Activated gamma-delta T cell treated with anti-CD3 and anti-CD28 coated beads, Interleukin-2, amount 50 U/mL, for 16 hours (primary cell): ENCODE measurements at regions not wholly inside any gene's neighbourhood (a gene's known extent, or its start where the extent isn't known, plus 50 kb on each side); places are given as distances from the start of the nearest gene placed in this dataset.
A peak's percentile ranks its signal among the peaks of the same experiment; 100 is the strongest.
"Not testable (repeated sequence)": the region's sequence is repeated elsewhere in the genome, so short reads cannot be mapped to it uniquely, and the experiment has no call there.

Experiments used
- DNase-seq: peaks from one replicate; pipeline ENCODE4 v3.0.0-alpha.2; 2020; ENCODE audit warnings: low read depth

DNA sequence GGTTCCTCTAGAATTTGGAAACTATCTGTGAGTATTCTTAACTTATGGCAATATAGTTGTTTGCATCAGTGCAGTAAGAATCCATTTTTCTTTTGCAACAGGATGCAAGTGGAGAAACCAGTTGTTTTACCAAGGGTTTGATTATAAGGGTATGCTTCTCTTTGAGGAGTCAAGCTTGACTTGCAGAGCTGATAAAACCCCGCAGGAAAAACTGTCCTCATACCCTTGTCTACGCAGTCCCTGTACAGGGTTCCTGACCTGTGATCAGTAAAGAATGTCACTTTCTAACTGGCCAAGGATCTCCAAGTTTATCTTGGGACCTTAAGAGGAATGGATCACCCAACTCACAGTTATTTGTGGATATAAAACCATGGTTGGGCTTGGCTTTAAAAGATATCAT lies 161.1 kb upstream of the OLIG3 start:
- DNase-seq: no peak

DNA sequence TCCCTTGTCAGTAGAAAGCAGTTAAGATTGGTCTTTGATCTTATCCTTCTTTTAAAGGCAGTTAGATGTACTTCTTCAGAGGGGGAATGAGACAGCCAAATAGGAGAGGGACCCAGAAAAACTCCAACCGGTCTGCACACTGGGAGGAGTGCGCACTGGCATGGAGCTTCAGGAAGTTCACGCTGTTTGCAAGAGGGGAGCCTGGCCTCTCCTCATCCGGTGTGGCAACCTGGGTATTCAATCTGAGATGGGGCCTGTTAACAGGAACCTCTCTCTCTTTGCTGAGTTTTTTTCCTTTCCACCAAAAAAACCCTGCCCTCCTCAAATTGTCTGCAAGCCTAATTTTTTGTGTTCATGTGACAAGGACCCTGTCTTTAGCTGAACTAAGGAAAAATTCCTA lies 162.5 kb upstream of the OLIG3 start:
- no peak for DNase-seq

DNA sequence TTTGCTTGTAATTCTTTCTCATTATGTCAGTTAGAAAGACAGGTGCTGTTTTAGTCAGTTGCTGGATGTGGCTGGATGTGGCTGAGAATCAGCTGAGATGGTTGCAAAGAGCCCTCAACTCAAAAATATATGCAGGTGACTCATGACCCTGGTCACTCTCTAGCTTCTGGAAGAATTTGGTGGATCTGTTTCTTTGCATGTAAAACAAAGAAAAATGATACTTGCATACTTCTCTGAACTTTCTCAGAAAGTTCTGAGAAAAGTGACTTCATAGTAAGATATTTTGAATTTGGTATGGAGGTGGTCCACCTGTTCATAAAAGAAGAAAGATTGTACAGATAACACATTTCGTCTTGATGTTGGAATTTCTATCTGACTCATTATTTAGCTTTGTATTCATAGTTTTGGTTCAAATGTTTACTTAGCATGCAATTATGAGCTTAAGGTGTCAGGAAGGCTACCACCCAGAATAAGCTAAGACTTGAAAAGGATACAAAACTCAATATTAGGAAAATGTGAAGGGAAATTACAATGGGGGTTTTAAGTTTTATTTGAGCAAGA lies 163.2 kb upstream of the OLIG3 start:
- no peak for DNase-seq

DNA sequence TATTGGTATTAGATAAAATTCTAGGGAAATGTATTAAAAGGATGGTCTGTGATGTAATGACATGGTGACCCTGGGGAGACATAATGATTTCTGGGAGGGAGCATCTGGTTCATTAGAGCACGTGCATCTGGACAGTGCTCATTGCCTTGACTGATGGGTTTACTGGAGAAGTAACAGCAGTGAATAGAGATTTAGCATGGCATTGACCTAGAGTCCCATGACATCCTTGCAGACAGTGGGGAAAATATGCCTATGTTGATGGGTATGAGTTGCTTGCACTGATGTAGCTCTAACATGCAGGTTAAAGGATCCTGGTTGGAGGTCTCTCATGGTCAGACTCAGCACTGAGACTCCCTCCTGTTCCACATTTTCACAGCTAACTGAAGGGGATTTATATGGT lies 164.1 kb upstream of the OLIG3 start:
- no peak for DNase-seq

DNA sequence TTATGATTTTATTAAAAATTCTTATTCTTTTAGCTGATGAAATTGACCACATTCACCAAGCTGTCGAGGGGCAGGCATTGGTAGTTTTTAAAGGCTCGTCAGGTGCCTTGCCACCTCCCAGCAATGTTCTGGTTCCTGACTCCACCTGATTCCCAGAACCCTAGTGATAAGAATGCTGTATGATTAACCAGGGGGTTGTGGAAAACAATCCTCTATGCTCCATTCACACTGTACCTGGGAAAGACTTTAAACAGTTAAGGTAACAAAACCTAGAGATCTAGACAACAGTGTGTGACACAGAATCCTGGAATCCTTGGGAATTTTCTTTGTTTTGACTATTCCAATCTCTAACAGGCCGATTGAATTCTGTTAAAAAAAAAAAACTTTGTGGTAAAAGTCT lies 165.7 kb upstream of the OLIG3 start:
- DNase-seq: no peak

GRCh38 chr6:137660296-137660731 lies 166.1 kb upstream of the OLIG3 start:
- no peak for DNase-seq

DNA sequence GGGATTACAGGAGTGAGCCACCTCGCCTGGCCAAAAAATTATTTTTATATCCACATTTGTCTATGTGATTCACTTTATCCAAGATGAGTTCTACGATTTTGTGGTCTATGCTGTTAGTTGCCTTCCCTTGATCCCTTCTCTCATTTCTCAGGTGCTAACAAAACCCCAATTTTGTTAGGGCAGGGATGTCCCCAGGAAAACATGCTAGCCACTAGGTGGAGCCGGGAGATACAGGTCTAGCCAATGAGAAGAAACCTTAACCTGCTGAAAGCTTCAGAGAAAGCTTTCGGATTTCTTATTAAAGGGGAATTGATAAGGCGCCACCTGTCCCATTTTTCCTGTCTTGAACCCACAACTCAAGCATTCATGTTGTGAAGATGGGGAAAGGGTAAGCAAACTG lies 167.4 kb upstream of the OLIG3 start:
- peak; percentile 15 for DNase-seq

DNA sequence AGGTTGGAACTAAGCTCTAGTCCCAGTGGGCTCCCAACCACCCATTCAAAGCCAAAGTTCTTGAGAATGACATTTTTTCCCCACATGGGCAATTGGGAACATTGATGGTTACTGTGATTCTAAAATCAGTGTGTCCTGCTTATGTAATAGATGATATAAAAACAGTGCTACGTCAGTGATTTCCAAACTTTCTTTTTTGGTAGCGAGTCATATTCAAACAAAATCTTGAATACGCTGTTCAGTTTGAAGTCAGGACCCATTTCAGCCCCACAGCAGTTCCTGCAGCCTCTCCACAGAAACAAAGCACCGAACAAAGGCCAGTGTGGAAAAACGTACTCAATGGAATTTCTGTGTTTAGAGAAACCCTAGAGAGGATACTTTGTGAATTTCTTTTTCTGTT lies 170.0 kb upstream of the OLIG3 start:
- DNase-seq: no peak

DNA sequence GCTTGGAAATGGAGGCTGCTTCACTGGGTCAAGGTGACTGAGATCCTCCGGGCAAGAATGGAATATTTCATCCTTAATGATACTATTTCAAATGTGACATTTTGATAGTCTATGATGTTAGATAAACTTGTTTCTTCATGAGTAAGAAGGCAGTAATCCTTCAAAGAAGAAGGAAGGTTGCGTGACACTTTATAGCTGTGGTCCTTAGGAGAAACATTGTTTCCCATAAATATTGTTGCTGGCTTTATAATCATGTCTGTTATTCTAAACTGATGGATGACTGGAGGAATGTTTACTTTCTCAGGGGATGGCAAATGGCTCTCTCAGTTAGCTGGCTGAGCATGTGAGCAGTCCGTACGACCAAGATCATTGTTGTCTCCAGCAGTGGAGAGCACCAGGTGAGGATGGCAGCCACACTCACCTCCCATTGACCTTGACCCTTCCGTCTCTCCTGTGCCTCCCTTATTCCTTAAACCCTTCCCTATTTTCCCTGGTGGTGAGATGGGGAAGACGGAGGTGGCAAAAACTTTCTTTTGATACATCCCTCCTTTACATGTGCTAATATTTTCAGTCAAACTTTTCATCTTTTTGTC lies 171.2 kb upstream of the OLIG3 start:
- no peak for DNase-seq

DNA sequence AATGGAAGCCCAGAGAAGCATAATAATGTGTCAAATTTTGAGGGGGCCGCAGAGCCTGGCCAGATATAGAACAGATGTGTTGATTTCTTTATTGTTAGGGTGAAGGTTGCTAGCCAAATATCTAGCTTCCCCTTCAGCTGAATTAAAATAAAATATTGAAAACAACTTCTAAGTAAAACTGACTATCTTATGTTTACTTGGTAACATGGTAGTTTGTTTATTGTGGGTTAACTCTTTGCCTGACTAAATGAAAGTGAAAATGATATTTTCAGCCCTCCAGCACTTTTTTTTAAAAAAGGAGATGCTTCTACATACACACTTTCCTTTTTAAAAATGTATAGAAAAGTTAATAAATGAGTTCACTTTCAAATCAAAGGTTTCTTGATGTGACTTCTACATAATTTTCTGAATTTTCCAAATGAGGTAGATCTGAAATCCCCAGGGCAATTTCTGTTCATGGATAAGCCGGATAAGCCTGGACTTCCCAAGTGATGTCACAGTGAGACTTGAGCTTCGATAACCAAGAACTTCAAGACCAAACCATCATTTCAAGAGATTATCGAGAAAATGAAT lies 172.1 kb upstream of the OLIG3 start:
- no peak for DNase-seq

- no peak for DNase-seq
Observed at GRCh38 chr6:137673603-137674002, 179.4 kb upstream of the OLIG3 start.

DNA sequence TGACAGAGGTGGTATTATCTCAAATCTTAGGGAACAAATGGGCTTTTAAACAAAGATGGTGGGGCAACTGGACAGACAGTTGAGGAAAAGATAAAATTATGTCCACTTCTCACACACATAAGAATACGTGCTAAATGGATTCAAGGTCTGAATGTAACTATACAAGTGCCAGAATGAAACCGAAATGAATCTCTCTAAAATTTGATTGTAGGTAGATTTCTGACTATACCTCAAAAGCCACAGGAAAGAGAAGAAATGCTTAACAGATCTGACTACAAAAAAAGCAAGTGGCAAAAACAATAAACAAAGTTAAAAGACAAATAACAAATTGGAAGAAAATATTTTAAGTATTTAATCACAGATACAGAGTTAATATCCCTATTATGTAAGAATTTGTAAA lies 182.7 kb upstream of the OLIG3 start:
- no peak for DNase-seq

DNA sequence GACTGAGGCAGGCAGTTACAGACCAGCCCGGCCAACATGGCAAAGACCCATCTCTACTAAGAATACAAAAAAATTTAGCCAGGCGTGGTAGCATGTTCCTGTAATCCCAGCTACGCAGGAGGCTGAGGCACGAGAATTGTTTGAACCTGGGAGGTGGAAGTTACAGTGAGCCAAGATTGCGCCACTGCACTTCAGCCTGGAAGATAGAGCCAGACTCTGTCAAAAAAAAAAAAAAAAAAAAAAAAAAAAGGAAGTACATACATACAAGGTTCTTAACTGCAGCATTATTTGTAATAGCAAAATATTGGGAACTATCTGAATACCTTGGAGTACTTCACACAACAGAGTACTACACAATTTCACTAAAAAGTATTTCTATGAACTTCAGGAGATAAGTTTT lies 183.5 kb upstream of the OLIG3 start:
- no peak for DNase-seq

GRCh38 chr6:137678451-137678850 lies 184.3 kb upstream of the OLIG3 start:
- DNase-seq: no peak

DNA sequence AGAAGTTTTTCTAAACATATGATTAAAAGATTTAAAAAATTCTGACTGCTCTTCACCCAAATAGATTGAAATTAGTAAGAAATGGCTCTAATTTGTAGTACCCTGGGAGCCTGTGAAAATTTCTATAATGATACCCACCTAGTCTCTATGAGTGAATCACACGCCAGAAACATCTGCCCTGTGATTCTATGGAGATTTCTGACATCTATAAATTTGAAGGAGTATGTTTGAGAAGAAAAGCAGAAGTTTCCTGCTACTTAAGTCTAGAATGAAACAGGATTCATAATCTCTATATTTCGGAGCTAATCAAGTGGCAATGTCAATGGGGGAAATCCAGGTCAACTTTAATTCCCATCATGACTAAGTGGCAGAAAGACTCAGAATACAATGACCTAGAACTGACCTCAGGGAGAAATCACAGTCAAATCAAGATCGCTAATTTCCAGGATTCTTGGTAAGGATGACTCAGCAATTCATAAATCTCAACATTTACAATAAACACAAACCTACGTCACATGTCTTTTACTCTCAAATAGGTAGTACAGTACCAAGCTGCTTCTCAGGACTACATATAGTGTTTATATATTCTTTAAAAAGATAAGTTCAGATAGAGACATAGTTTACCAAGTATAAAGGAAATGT lies 186.2 kb upstream of the TNFAIP3 start:
- DNase-seq: no peak

- no peak for DNase-seq
Observed at GRCh38 chr6:137681445-137682009, 185.5 kb upstream of the TNFAIP3 start.

DNA sequence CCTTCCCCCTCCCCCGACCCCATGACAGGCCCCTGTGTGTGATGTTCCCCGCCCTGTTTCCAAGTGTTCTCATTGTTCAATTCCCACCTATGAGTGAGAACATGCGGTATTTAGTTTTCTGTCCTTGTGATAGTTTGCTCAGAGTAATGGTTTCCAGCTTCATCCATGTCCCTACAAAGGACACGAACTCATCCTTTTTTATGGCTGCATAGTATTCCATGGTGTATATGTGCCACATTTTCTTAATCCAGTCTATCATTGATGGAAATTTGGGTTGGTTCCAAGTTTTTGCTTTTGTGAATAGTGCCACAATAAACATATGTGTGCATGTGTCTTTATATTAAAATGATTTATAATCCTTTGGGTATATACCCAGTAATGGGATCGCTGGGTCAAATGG lies 184.4 kb upstream of the TNFAIP3 start:
- not testable (repeated sequence) for DNase-seq

- no peak for DNase-seq
Observed at GRCh38 chr6:137683916-137684315, 183.1 kb upstream of the TNFAIP3 start.

DNA sequence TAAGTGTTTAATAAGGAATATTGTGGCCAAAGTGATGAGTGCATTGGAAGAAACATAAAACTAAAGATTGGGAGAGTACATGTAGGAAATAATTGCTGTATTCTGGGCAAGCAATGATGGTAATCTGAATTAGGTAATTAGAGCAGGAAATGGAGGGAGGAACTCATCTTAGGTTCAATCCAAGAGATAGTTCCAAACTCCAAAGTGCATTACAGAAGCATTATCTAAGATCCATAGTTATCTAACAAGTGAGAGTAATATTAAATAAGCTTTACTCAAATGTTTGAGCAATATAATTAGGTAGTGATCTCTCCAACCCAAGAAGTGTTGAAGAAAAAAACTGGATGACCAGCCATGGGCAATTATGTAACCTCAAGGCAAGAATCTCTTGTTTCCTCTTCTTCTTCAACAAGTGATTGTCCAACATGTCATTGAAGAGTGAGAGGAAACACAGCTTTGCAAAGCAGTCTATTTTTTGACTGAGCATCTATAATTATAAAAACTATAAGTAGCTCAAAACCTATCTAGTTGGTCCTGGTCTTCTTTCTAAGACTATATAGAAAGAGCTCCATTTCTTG lies 181.2 kb upstream of the TNFAIP3 start:
- no peak for DNase-seq

- DNase-seq: no peak
Observed at GRCh38 chr6:137687818-137688217, 179.2 kb upstream of the TNFAIP3 start.

GRCh38 chr6:137688230-137688971 lies 178.7 kb upstream of the TNFAIP3 start:
- no peak for DNase-seq

DNA sequence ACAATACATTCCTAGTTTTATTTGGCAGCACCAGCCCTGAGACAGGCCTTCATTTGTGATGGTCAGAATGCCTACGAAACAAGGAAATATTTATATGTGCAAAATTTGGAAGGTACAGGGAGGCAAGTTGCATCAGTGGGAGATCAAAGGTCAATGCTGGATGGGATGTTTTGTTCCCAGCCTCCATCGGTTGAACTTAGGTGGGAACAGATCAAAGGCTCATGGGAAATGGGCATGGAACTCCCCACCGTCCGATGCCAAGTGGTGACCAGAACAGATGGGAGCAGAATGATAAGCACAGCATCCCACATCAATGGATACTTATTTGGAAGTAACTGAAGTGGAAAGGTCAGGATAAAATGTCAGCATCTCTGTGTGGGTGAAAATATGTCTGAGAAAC lies 177.7 kb upstream of the TNFAIP3 start:
- DNase-seq: no peak
